ENCODE measurements at regions not wholly inside any gene's neighbourhood (a gene's known extent, or its start where the extent isn't known, plus 50 kb on each side); places are given as distances from the start of the nearest gene placed in this dataset.

- TF ChIP-seq ZNF274 (IDR thresholded peaks at IDR 0.05; ENCODE audit: low read depth, low read length) (no peak), SUZ12 (IDR thresholded peaks at IDR 0.05; ENCODE audit: extremely low read depth, insufficient read depth, insufficient read length) (no peak)
These were observed 144.5 kb upstream of the PLEKHG7 start for GRCh38 chr12:92558215-92558773.
